ENCODE measurements at regions not wholly inside any gene's neighbourhood (a gene's known extent, or its start where the extent isn't known, plus 50 kb on each side); places are given as distances from the start of the nearest gene placed in this dataset.

- H3K4me2 ChIP-seq: no peak overlapping the region
- no peaks in the 10 kb centered on the region for H3K79me2 ChIP-seq
- H4K20me1 ChIP-seq (ENCODE audit: insufficient read depth, poor library complexity, severe bottlenecking): no peaks in the 10 kb centered on the region
- H3K9me3 ChIP-seq (ENCODE audit: low read depth): no peaks in the 10 kb centered on the region
- no peak overlapping the region for H3K27ac ChIP-seq
- WGBS (ENCODE audit: low lambda C conversion rate, missing lambda C conversion rate): 97% methylated on average over 6 of the region's 6 CpGs
- no peak for DNase-seq (ENCODE audit: low spot score)
- H3K9me2 ChIP-seq (replicated peaks; ENCODE audit: insufficient read depth): no peaks in the 10 kb centered on the region
- no peak for TF ChIP-seq EZH2phosphoT487 (IDR thresholded peaks at IDR 0.05; ENCODE audit: low read depth, severe bottlenecking, unreplicated experiment)
- TF ChIP-seq, protein P1, sequence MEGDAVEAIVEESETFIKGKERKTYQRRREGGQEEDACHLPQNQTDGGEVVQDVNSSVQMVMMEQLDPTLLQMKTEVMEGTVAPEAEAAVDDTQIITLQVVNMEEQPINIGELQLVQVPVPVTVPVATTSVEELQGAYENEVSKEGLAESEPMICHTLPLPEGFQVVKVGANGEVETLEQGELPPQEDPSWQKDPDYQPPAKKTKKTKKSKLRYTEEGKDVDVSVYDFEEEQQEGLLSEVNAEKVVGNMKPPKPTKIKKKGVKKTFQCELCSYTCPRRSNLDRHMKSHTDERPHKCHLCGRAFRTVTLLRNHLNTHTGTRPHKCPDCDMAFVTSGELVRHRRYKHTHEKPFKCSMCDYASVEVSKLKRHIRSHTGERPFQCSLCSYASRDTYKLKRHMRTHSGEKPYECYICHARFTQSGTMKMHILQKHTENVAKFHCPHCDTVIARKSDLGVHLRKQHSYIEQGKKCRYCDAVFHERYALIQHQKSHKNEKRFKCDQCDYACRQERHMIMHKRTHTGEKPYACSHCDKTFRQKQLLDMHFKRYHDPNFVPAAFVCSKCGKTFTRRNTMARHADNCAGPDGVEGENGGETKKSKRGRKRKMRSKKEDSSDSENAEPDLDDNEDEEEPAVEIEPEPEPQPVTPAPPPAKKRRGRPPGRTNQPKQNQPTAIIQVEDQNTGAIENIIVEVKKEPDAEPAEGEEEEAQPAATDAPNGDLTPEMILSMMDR (IDR thresholded peaks at IDR 0.05; ENCODE audit: poor library complexity): no peak
- TF ChIP-seq EZH2 (IDR thresholded peaks at IDR 0.05; ENCODE audit: borderline replicate concordance): no peak
- no peaks in the 10 kb centered on the region for H3K27me3 ChIP-seq
- H3K4me1 ChIP-seq (ENCODE audit: insufficient read depth): no peaks in the 10 kb centered on the region
- no peak overlapping the region for H2AFZ ChIP-seq
- H3K4me3 ChIP-seq: no peak overlapping the region
- H3K36me3 ChIP-seq (replicated peaks; ENCODE audit: insufficient read depth, low read depth): no peaks in the 10 kb centered on the region
Measured at GRCh38 chr16:75997606-75998005, 271.3 kb upstream of the CPHXL start.

- Histone ChIP-seq H3K4me1 (ENCODE audit: insufficient read depth) (no peaks in the 10 kb centered on the region), H3K9me2 (replicated peaks; ENCODE audit: insufficient read depth) (no peaks in the 10 kb centered on the region), H3K27ac (no peak overlapping the region), H2AFZ (no peak overlapping the region), H3K27me3 (no peaks in the 10 kb centered on the region), H4K20me1 (ENCODE audit: insufficient read depth, poor library complexity, severe bottlenecking) (no peaks in the 10 kb centered on the region), H3K4me2 (no peak overlapping the region), H3K4me3 (no peak overlapping the region), H3K36me3 (replicated peaks; ENCODE audit: insufficient read depth, low read depth) (no peaks in the 10 kb centered on the region), H3K9me3 (ENCODE audit: low read depth) (no peaks in the 10 kb centered on the region), H3K79me2 (no peaks in the 10 kb centered on the region)
- TF ChIP-seq EZH2 (IDR thresholded peaks at IDR 0.05; ENCODE audit: borderline replicate concordance): no peak
- TF ChIP-seq, protein P1 (IDR thresholded peaks at IDR 0.05; ENCODE audit: poor library complexity): no peak
- TF ChIP-seq EZH2phosphoT487 (IDR thresholded peaks at IDR 0.05; ENCODE audit: low read depth, severe bottlenecking, unreplicated experiment): no peak
- 97% methylated on average over 1 of the region's 1 CpG for WGBS (ENCODE audit: low lambda C conversion rate, missing lambda C conversion rate)
- DNase-seq (ENCODE audit: low spot score): no peak
Measured at GRCh38 chr16:76007645-76008044, 269.6 kb upstream of the CNTNAP4 start.

DNA sequence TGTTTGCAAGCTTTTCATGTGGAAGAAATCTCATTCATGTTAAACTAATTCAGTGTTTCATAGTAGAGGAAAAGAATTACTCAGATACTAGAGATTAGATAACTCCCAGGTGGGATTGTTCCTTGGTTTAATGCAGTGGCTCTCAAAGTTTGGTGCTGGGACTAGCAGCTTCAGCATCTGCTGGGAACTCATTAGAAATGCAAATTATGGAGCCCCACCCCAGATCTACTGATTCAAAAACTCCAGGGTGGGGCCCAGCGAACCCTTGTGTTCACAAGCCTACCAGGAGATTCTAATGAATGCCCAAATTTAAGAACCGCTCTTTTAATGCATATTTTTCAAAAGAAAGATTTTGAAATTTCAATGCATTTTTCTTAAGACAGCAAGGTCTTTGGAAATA is 253.4 kb upstream of the CNTNAP4 start:
- no peaks in the 10 kb centered on the region for H3K79me2 ChIP-seq
- H4K20me1 ChIP-seq (ENCODE audit: insufficient read depth, poor library complexity, severe bottlenecking): no peaks in the 10 kb centered on the region
- H3K27ac ChIP-seq: no peak overlapping the region
- H2AFZ ChIP-seq: no peak overlapping the region
- no peak for DNase-seq (ENCODE audit: low spot score)
- H3K4me1 ChIP-seq (ENCODE audit: insufficient read depth): no peaks in the 10 kb centered on the region
- H3K4me3 ChIP-seq: no peak overlapping the region
- no peaks in the 10 kb centered on the region for H3K27me3 ChIP-seq
- no peaks in the 10 kb centered on the region for H3K9me2 ChIP-seq (replicated peaks; ENCODE audit: insufficient read depth)
- 89% methylated on average over 2 of the region's 2 CpGs for WGBS (ENCODE audit: low lambda C conversion rate, missing lambda C conversion rate)
- no peaks in the 10 kb centered on the region for H3K9me3 ChIP-seq (ENCODE audit: low read depth)
- H3K4me2 ChIP-seq: no peak overlapping the region
- TF ChIP-seq, protein P1 (IDR thresholded peaks at IDR 0.05; ENCODE audit: poor library complexity): no peak
- no peak for TF ChIP-seq EZH2phosphoT487 (IDR thresholded peaks at IDR 0.05; ENCODE audit: low read depth, severe bottlenecking, unreplicated experiment)
- TF ChIP-seq EZH2 (IDR thresholded peaks at IDR 0.05; ENCODE audit: borderline replicate concordance): no peak
- H3K36me3 ChIP-seq (replicated peaks; ENCODE audit: insufficient read depth, low read depth): no peaks in the 10 kb centered on the region

- Histone ChIP-seq H3K4me3 (no peak overlapping the region), H3K9me2 (replicated peaks; ENCODE audit: insufficient read depth) (no peaks in the 10 kb centered on the region), H4K20me1 (ENCODE audit: insufficient read depth, poor library complexity, severe bottlenecking) (no peaks in the 10 kb centered on the region), H3K27me3 (no peaks in the 10 kb centered on the region), H3K4me2 (no peak overlapping the region), H3K4me1 (ENCODE audit: insufficient read depth) (no peaks in the 10 kb centered on the region), H3K36me3 (replicated peaks; ENCODE audit: insufficient read depth, low read depth) (no peaks in the 10 kb centered on the region), H2AFZ (no peak overlapping the region), H3K27ac (no peak overlapping the region), H3K79me2 (no peaks in the 10 kb centered on the region), H3K9me3 (ENCODE audit: low read depth) (no peaks in the 10 kb centered on the region)
- TF ChIP-seq, protein P1 (IDR thresholded peaks at IDR 0.05; ENCODE audit: poor library complexity): no peak
- no peak for TF ChIP-seq EZH2 (IDR thresholded peaks at IDR 0.05; ENCODE audit: borderline replicate concordance)
- TF ChIP-seq EZH2phosphoT487 (IDR thresholded peaks at IDR 0.05; ENCODE audit: low read depth, severe bottlenecking, unreplicated experiment): no peak
- no peak for DNase-seq (ENCODE audit: low spot score)
- 48% methylated on average over 2 of the region's 2 CpGs for WGBS (ENCODE audit: low lambda C conversion rate, missing lambda C conversion rate)
Measured at GRCh38 chr16:76035689-76036088, 241.5 kb upstream of the CNTNAP4 start.

All from hepatocyte (in vitro differentiated cells).